Spinal cord (tissue), 9 donors: ENCODE measurements at regions not wholly inside any gene's neighbourhood (a gene's known extent, or its start where the extent isn't known, plus 50 kb on each side); places are given as distances from the start of the nearest gene placed in this dataset.

Experiments used
- DNase-seq, 6 donors: peaks; one replicate each; pipeline versions ENCODE4 v3.0.0 to v3.0.0-alpha.2; 2013 to 2015; ENCODE audit warnings: low spot score in 6 of 6, low read depth in 4 of 6
- H3K27ac ChIP-seq: one replicate; pipeline ENCODE4 v1.5.1; 2013; ENCODE audit warnings: low read depth, low read length, control low read depth
- H3K27me3 ChIP-seq: one replicate; pipeline ENCODE4 v1.6.1; 2013; ENCODE audit warnings: low read length; ENCODE audit not compliant: control insufficient read depth, insufficient read depth
- H3K36me3 ChIP-seq: one replicate; pipeline ENCODE4 v1.6.1; 2013; ENCODE audit warnings: low read length; ENCODE audit not compliant: control insufficient read depth, insufficient read depth
- H3K4me1 ChIP-seq: one replicate; pipeline ENCODE4 v1.6.1; 2013; ENCODE audit warnings: low read length; ENCODE audit not compliant: control insufficient read depth, insufficient read depth
- H3K4me3 ChIP-seq: one replicate; pipeline ENCODE4 v1.5.1; 2013; ENCODE audit warnings: low read depth, low read length, control low read depth
- H3K9me3 ChIP-seq: one replicate; pipeline ENCODE4 v1.6.1; 2013; ENCODE audit warnings: low read length; ENCODE audit not compliant: control insufficient read depth, insufficient read depth
- WGBS: methylation state at CpG from one replicate; pipeline ENCODE4 v1.1.5; 2013; ENCODE audit warnings: missing lambda C conversion rate; ENCODE audit not compliant: insufficient coverage; 5-methylcytosine and 5-hydroxymethylcytosine counted together
- donor health status: healthy.

DNA sequence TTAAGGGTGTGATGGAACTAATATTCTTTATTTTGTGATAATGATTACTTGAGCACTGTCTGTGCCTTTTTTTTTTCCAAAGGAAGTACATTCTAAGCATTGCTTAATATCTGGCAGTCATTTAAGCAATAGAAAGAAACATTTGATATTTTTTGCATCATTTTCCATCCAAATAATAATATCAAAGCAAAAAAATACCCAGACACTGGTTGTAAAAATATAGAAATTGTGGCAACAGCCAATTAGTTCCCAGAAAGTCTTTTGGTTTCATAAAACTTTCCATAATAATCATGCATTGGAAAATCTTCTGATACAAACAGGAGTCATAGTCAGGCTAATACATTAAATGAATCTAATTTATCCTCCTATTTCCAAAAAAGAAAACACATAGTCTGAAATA lies 629.3 kb upstream of the ADAMTS5 start:
- Histone ChIP-seq H3K9me3 (no peaks in the 10 kb centered on the region), H3K36me3 (no peaks in the 10 kb centered on the region), H3K4me3 (no peak overlapping the region), H3K4me1 (no peaks in the 10 kb centered on the region), H3K27me3 (no peaks in the 10 kb centered on the region), H3K27ac (no peak overlapping the region)
- DNase-seq: no peak

GRCh38 chr21:27595716-27596115 lies 628.8 kb upstream of the ADAMTS5 start:
- no CpG with 5 or more reads among the region's 1 CpG for WGBS
- Histone ChIP-seq H3K9me3 (no peaks in the 10 kb centered on the region), H3K4me1 (no peaks in the 10 kb centered on the region), H3K27ac (no peak overlapping the region), H3K4me3 (no peak overlapping the region), H3K36me3 (no peaks in the 10 kb centered on the region), H3K27me3 (no peaks in the 10 kb centered on the region)
- no peak for DNase-seq

DNA sequence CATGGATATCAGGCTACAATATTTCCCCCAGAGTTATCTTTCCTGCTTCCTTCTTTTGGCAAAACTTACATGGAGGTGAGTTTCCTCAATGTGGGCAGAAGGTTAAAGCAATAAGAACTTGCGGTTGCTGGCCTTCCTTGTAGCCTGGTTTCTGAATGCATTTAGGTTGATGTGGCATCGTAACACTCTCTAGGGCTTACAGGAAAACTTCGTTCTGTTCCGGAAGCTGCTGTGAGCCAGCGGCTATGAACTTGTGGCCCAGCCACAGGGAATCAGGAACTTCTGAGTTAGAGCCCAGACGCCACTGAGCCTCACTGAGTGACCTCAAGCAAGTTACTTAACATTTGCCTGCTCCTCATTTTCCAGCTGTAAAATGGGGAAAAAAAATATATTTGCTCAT lies 623.4 kb upstream of the ADAMTS5 start:
- 81% methylated on average over 5 of the region's 6 CpGs for WGBS
- H3K9me3 ChIP-seq: no peaks in the 10 kb centered on the region
- no peaks in the 10 kb centered on the region for H3K27me3 ChIP-seq
- no peaks in the 10 kb centered on the region for H3K4me1 ChIP-seq
- no peak for DNase-seq
- H3K4me3 ChIP-seq: no peak overlapping the region
- H3K27ac ChIP-seq: no peak overlapping the region
- no peaks in the 10 kb centered on the region for H3K36me3 ChIP-seq

DNA sequence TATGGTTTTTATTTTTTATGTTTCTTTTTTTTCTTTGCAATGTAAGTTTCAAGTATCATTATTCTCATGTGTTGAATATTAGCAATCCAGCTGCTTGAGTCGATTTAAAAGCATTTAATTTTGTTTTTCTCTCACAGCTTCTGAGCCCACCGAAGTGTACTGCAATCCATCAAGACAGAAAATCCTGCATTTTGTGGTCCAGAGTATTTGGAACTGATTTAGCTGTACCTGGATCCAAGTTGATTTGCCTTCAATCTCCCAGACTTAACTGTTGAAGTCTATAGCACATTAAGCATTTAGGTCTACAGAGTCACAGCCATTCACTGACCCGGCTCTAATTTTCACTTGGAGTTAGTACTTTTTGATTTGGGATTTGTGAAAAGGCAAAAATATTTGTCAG lies 622.9 kb upstream of the ADAMTS5 start:
- no peaks in the 10 kb centered on the region for H3K27me3 ChIP-seq
- WGBS: no CpG with 5 or more reads among the region's 3 CpGs
- no peaks in the 10 kb centered on the region for H3K9me3 ChIP-seq
- H3K4me1 ChIP-seq: no peaks in the 10 kb centered on the region
- no peak overlapping the region for H3K4me3 ChIP-seq
- no peaks in the 10 kb centered on the region for H3K36me3 ChIP-seq
- no peak overlapping the region for H3K27ac ChIP-seq
- no peak for DNase-seq

DNA sequence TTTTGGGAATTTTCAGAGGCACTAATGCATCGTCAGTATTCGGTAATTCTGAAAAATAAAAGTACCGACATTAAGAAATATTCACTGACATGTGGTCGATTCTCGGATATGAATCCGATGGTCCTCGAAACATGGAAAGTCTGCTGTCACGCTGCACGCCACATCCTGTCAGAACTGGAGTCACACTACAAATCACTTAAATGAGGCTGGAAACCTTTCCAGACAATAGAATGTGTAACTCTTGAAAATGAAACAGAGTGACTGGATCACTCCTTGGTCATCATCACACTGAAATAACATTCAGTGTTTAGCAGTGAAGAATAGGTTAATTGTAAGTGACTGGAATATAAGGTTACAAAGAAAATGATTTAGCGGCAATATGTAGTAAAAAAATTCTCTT lies 620.1 kb upstream of the ADAMTS5 start:
- no peak for DNase-seq
- Histone ChIP-seq H3K4me3 (no peak overlapping the region), H3K27ac (no peak overlapping the region), H3K4me1 (no peaks in the 10 kb centered on the region), H3K27me3 (no peaks in the 10 kb centered on the region), H3K36me3 (no peaks in the 10 kb centered on the region), H3K9me3 (no peaks in the 10 kb centered on the region)
- 98% methylated on average over 6 of the region's 10 CpGs for WGBS

GRCh38 chr21:27586326-27586725 lies 619.4 kb upstream of the ADAMTS5 start:
- Histone ChIP-seq H3K36me3 (no peaks in the 10 kb centered on the region), H3K4me1 (no peaks in the 10 kb centered on the region), H3K27ac (no peak overlapping the region), H3K4me3 (no peak overlapping the region), H3K27me3 (no peaks in the 10 kb centered on the region), H3K9me3 (no peaks in the 10 kb centered on the region)
- DNase-seq: no peak
- 83% methylated on average over 2 of the region's 3 CpGs for WGBS

DNA sequence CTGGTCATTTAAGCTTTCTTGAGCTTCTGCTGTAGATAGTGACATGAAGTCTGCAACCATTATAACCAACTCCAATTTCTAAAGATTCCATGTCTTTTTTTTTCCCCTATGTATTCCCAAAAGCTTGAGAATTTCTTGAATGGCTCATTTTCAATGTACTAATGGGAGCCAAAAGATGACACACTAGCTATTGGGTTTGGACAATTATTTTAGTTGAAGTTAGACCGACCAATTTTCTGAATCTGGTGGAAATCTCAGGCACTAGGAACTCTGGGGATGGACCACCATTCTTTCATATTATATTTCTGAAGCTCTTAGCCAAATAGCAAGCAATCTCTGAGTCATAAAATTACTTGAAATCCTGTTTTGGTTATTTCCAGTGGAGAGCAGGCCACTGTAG lies 617.4 kb upstream of the ADAMTS5 start:
- no peaks in the 10 kb centered on the region for H3K4me1 ChIP-seq
- H3K36me3 ChIP-seq: no peaks in the 10 kb centered on the region
- H3K4me3 ChIP-seq: no peak overlapping the region
- no CpG with 5 or more reads among the region's 1 CpG for WGBS
- no peaks in the 10 kb centered on the region for H3K9me3 ChIP-seq
- H3K27me3 ChIP-seq: no peaks in the 10 kb centered on the region
- DNase-seq: no peak
- no peak overlapping the region for H3K27ac ChIP-seq

DNA sequence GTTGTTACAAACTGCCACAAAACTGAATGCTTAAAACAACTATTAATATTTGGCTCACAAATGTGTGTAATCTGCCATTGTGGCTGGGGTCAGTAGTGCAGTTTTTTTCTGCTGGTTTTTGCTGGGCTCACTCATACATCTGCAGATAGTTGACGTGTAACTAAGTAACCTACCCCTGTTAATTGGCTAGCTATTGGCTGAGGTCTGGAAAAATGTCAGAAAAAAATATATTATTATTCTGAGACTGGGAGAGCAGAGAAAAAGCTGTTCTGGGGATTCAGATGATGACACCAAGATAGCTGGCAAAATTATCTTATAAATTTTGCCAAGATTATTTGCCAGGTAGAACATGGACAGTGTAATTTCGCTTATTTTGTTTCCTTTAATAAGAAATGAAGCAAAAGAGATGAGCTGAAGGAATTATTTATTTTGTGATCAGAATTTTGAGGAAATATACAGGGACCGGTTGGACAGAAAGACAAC lies 616.1 kb upstream of the ADAMTS5 start:
- Histone ChIP-seq H3K27me3 (no peaks in the 10 kb centered on the region), H3K4me3 (no peak overlapping the region), H3K4me1 (no peaks in the 10 kb centered on the region), H3K9me3 (no peaks in the 10 kb centered on the region), H3K36me3 (no peaks in the 10 kb centered on the region), H3K27ac (no peak overlapping the region)
- DNase-seq: no peak
- no CpG with 5 or more reads among the region's 3 CpGs for WGBS

GRCh38 chr21:27582246-27582947 lies 615.5 kb upstream of the ADAMTS5 start:
- no peaks in the 10 kb centered on the region for H3K36me3 ChIP-seq
- 83% methylated on average over 1 of the region's 2 CpGs for WGBS
- no peaks in the 10 kb centered on the region for H3K9me3 ChIP-seq
- no peak overlapping the region for H3K4me3 ChIP-seq
- no peak overlapping the region for H3K27ac ChIP-seq
- no peaks in the 10 kb centered on the region for H3K4me1 ChIP-seq
- H3K27me3 ChIP-seq: no peaks in the 10 kb centered on the region
- DNase-seq: no peak

DNA sequence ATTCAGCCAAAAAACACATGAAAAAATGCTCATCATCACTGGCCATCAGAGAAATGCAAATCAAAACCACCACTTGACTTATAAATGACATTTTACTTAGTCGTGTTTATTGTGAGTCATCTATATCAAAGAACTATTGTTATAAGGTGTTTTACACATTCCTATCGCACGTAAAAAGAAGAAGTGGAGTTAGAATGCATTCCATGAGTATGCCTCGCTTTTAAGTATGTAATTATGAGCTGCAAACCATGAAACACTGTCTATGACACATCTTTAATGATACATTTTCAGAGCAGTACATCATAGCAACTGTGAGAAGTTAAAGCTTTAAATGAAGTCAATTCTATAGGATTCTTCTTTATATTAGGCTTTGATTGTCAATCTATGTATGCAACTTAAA lies 614.3 kb upstream of the ADAMTS5 start:
- H3K27me3 ChIP-seq: no peaks in the 10 kb centered on the region
- no peak overlapping the region for H3K4me3 ChIP-seq
- H3K4me1 ChIP-seq: no peaks in the 10 kb centered on the region
- no CpG with 5 or more reads among the region's 4 CpGs for WGBS
- no peak overlapping the region for H3K27ac ChIP-seq
- no peaks in the 10 kb centered on the region for H3K9me3 ChIP-seq
- no peak for DNase-seq
- H3K36me3 ChIP-seq: no peaks in the 10 kb centered on the region
